HepG2 (cell line): ENCODE measurements at regions not wholly inside any gene's neighbourhood (a gene's known extent, or its start where the extent isn't known, plus 50 kb on each side); places are given as distances from the start of the nearest gene placed in this dataset.

ENCODE experiments used
- HCFC1 ChIP-seq: fragments of 150-350 bp; IDR thresholded peaks from 2 replicates; pipeline ENCODE4 v1.6.1; 2014; ENCODE audit warnings: low read depth, low read length
- NCOA5 ChIP-seq: sonication (generic); formaldehyde crosslinking; IDR thresholded peaks from 2 replicates; pipeline ENCODE4 v1.4.0; 2020; ENCODE audit warnings: missing genetic modification reagents
- NPAS2 ChIP-seq: sonication (generic); formaldehyde crosslinking; IDR thresholded peaks from 2 replicates; pipeline ENCODE4 v1.8.0; 2022; ENCODE audit warnings: mild to moderate bottlenecking, missing genetic modification reagents, borderline replicate concordance
- PAWR ChIP-seq: sonication (generic); formaldehyde crosslinking; IDR thresholded peaks from 2 replicates; pipeline ENCODE4 v1.4.0; 2020; ENCODE audit warnings: missing genetic modification reagents, mild to moderate bottlenecking, borderline replicate concordance
- TARDBP ChIP-seq: sonication (generic); formaldehyde crosslinking; IDR thresholded peaks from 2 replicates; pipeline ENCODE4 v1.8.0; 2022; ENCODE audit warnings: mild to moderate bottlenecking, missing genetic modification reagents
- U2AF1 ChIP-seq: fragments of 200-400 bp; formaldehyde crosslinking; optimal IDR thresholded peaks from 2 replicates; pipeline ENCODE3; 2017; ENCODE audit warnings: mild to moderate bottlenecking, low read depth, low read length
- ZNF280D ChIP-seq: sonication (generic); formaldehyde crosslinking; IDR thresholded peaks from 2 replicates; pipeline ENCODE4 v1.5.1; 2020; ENCODE audit warnings: mild to moderate bottlenecking, missing genetic modification reagents
- ZNF547 ChIP-seq: sonication (generic); formaldehyde crosslinking; IDR thresholded peaks from 2 replicates; pipeline ENCODE4 v1.5.1; 2020; ENCODE audit warnings: mild to moderate bottlenecking, missing genetic modification reagents
- TF ChIP-seq, protein P1 (sequence below): sonication (generic); formaldehyde crosslinking; IDR thresholded peaks from 2 replicates; pipeline ENCODE4 v1.4.0; 2020; ENCODE audit warnings: missing genetic modification reagents, borderline replicate concordance
- TF ChIP-seq, protein P2 (sequence below): sonication (generic); formaldehyde crosslinking; IDR thresholded peaks from 2 replicates; pipeline ENCODE4 v1.5.1; 2020; ENCODE audit warnings: missing genetic modification reagents, mild to moderate bottlenecking, borderline replicate concordance
- TF ChIP-seq, protein P3 (sequence below): sonication (generic); formaldehyde crosslinking; IDR thresholded peaks from 2 replicates; pipeline ENCODE4 v1.8.0; 2022; ENCODE audit warnings: mild to moderate bottlenecking, missing genetic modification reagents, borderline replicate concordance
- TF ChIP-seq, protein P4 (sequence below): sonication (generic); formaldehyde crosslinking; IDR thresholded peaks from 2 replicates; pipeline ENCODE4 v1.4.0; 2020; ENCODE audit warnings: mild to moderate bottlenecking, missing genetic modification reagents

- TF ChIP-seq, protein P1, sequence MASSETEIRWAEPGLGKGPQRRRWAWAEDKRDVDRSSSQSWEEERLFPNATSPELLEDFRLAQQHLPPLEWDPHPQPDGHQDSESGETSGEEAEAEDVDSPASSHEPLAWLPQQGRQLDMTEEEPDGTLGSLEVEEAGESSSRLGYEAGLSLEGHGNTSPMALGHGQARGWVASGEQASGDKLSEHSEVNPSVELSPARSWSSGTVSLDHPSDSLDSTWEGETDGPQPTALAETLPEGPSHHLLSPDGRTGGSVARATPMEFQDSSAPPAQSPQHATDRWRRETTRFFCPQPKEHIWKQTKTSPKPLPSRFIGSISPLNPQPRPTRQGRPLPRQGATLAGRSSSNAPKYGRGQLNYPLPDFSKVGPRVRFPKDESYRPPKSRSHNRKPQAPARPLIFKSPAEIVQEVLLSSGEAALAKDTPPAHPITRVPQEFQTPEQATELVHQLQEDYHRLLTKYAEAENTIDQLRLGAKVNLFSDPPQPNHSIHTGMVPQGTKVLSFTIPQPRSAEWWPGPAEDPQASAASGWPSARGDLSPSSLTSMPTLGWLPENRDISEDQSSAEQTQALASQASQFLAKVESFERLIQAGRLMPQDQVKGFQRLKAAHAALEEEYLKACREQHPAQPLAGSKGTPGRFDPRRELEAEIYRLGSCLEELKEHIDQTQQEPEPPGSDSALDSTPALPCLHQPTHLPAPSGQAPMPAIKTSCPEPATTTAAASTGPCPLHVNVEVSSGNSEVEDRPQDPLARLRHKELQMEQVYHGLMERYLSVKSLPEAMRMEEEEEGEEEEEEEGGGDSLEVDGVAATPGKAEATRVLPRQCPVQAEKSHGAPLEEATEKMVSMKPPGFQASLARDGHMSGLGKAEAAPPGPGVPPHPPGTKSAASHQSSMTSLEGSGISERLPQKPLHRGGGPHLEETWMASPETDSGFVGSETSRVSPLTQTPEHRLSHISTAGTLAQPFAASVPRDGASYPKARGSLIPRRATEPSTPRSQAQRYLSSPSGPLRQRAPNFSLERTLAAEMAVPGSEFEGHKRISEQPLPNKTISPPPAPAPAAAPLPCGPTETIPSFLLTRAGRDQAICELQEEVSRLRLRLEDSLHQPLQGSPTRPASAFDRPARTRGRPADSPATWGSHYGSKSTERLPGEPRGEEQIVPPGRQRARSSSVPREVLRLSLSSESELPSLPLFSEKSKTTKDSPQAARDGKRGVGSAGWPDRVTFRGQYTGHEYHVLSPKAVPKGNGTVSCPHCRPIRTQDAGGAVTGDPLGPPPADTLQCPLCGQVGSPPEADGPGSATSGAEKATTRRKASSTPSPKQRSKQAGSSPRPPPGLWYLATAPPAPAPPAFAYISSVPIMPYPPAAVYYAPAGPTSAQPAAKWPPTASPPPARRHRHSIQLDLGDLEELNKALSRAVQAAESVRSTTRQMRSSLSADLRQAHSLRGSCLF (CRISPR knock-in tag) = no peak
- TF ChIP-seq, protein P2, sequence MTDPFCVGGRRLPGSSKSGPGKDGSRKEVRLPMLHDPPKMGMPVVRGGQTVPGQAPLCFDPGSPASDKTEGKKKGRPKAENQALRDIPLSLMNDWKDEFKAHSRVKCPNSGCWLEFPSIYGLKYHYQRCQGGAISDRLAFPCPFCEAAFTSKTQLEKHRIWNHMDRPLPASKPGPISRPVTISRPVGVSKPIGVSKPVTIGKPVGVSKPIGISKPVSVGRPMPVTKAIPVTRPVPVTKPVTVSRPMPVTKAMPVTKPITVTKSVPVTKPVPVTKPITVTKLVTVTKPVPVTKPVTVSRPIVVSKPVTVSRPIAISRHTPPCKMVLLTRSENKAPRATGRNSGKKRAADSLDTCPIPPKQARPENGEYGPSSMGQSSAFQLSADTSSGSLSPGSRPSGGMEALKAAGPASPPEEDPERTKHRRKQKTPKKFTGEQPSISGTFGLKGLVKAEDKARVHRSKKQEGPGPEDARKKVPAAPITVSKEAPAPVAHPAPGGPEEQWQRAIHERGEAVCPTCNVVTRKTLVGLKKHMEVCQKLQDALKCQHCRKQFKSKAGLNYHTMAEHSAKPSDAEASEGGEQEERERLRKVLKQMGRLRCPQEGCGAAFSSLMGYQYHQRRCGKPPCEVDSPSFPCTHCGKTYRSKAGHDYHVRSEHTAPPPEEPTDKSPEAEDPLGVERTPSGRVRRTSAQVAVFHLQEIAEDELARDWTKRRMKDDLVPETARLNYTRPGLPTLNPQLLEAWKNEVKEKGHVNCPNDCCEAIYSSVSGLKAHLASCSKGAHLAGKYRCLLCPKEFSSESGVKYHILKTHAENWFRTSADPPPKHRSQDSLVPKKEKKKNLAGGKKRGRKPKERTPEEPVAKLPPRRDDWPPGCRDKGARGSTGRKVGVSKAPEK (CRISPR knock-in tag) = no peak
- TF ChIP-seq, protein P3, sequence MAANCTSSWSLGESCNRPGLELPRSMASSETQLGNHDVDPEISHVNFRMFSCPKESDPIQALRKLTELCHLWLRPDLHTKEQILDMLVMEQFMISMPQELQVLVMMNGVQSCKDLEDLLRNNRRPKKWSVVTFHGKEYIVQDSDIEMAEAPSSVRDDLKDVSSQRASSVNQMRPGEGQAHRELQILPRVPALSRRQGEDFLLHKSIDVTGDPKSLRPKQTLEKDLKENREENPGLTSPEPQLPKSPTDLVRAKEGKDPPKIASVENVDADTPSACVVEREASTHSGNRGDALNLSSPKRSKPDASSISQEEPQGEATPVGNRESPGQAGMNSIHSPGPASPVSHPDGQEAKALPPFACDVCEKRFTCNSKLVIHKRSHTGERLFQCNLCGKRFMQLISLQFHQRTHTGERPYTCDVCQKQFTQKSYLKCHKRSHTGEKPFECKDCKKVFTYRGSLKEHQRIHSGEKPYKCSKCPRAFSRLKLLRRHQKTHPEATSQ = no peak
- TF ChIP-seq HCFC1 (no peak), NCOA5 (CRISPR knock-in tag) (no peak), U2AF1 (no peak), TARDBP (no peak), ZNF280D (CRISPR knock-in tag) (no peak), PAWR (CRISPR knock-in tag) (no peak), NPAS2 (CRISPR knock-in tag) (no peak), ZNF547 (CRISPR knock-in tag) (no peak)
- TF ChIP-seq, protein P4, sequence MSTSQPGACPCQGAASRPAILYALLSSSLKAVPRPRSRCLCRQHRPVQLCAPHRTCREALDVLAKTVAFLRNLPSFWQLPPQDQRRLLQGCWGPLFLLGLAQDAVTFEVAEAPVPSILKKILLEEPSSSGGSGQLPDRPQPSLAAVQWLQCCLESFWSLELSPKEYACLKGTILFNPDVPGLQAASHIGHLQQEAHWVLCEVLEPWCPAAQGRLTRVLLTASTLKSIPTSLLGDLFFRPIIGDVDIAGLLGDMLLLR (CRISPR knock-in tag) = no peak
These were observed 268.6 kb downstream of the BTG1 start (continued) for GRCh38 chr12:91877022-91877421.
